ENCODE measurements at regions not wholly inside any gene's neighbourhood (a gene's known extent, or its start where the extent isn't known, plus 50 kb on each side); places are given as distances from the start of the nearest gene placed in this dataset.

DNA sequence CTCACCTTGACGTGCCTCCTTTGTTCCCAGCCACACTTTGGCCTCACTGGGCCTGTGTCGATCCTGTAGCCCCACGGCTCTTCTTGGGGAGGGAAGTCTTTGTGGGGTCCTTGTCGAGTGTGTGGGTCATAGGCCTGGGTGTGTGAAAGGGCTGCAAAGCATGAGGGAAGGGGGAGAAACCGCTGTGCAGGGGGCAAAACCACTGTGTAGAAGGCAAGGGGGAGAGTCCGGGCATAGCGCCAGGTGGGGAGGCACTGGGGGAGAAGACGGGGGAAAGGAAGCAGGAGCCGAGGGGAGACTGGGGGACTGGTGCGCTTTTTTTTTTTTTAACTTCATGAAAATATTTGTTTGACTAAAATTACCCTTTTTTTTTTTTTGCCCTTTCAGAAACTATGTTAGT is 65.1 kb upstream of the RASD2 start:
- Histone ChIP-seq H3K9me3 (no peaks in the 10 kb centered on the region), H3K36me3 (ENCODE audit: insufficient read depth in 1 of 2, low read depth in 1 of 2) (no peaks in the 10 kb centered on the region), H3K27ac (no peak overlapping the region), H3K4me1 (peaks cover 2% of the 10 kb centered on the region), H3K27me3 (ENCODE audit: insufficient read depth in 3 of 3, low read length in 2 of 3) (no peaks in the 10 kb centered on the region), H3K4me3 (no peak overlapping the region)
- 56 to 68% (median 59%) methylated on average over 10 of the region's 10 CpGs for WGBS, 3 donors
- ATAC-seq (no peak), DNase-seq (no peak)
- TF ChIP-seq, protein P1, sequence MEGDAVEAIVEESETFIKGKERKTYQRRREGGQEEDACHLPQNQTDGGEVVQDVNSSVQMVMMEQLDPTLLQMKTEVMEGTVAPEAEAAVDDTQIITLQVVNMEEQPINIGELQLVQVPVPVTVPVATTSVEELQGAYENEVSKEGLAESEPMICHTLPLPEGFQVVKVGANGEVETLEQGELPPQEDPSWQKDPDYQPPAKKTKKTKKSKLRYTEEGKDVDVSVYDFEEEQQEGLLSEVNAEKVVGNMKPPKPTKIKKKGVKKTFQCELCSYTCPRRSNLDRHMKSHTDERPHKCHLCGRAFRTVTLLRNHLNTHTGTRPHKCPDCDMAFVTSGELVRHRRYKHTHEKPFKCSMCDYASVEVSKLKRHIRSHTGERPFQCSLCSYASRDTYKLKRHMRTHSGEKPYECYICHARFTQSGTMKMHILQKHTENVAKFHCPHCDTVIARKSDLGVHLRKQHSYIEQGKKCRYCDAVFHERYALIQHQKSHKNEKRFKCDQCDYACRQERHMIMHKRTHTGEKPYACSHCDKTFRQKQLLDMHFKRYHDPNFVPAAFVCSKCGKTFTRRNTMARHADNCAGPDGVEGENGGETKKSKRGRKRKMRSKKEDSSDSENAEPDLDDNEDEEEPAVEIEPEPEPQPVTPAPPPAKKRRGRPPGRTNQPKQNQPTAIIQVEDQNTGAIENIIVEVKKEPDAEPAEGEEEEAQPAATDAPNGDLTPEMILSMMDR (IDR thresholded peaks at IDR 0.05) = no peak
- intact Hi-C loops (cut with DNase I) = no loop called here

DNA sequence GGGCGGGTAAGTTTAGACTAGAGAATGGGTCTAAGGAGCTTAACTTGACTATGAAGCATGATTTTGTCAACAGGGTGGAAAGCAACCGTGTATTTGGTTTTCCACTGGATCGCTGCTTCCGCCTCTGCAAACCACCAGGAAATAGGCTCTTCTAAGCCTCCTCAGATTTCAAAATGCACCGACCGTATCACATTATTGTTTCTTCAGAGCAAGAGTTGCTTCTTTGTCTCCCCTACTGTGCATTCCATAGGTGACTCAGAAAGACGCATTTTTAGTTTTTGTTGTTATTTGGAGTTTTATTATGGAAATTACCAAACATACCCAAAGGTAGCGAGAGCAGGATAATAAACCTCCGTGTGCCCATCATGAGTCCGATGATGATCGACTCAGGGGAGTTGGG is 64.3 kb upstream of the RASD2 start:
- Histone ChIP-seq H3K27me3 (ENCODE audit: insufficient read depth in 3 of 3, low read length in 2 of 3) (no peaks in the 10 kb centered on the region), H3K36me3 (ENCODE audit: insufficient read depth in 1 of 2, low read depth in 1 of 2) (no peaks in the 10 kb centered on the region), H3K9me3 (no peaks in the 10 kb centered on the region), H3K4me1 (peaks cover 10% of the 10 kb centered on the region), H3K4me3 (no peak overlapping the region), H3K27ac (no peak overlapping the region)
- intact Hi-C loops (cut with DNase I) = no loop called here
- WGBS, 3 donors = 81 to 88% (median 87%) methylated on average over 11 of the region's 11 CpGs
- DNase-seq (no peak), ATAC-seq (no peak)
- TF ChIP-seq, protein P1 (IDR thresholded peaks at IDR 0.05) = no peak

DNA sequence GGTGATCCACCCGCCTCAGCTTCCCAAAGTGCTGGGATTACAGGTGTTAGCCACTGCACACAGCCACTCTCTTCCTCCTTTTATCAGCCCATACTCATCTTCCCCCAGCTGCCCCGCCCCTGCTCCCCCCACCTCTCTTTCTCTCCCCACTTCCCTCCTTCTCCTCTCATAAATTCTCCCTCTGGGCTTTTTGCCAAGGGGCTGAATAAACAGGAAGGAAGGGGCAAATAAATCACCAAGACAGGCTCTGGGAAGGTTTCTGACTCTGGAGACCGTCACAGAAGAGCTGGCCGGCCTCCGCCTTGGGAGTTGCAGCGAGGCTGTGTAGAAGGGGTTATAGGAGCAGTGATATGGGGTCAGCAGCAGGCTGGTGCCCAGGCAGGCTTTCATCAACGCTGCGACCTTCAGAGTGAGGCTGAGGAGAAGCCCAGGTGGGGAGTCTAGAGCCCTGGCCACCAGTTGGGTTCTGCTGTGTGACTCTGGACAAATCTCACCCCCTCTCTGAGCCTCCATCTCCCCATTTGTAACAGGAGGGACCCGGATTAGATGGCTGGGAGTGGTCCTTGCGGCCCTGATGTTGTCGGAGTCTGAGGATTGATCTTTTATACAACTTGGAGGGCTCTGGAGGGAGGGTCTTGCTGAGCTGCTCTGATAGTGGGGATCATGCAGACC is 62.6 kb upstream of the RASD2 start:
- intact Hi-C loops (cut with DNase I) = no loop called here

DNA sequence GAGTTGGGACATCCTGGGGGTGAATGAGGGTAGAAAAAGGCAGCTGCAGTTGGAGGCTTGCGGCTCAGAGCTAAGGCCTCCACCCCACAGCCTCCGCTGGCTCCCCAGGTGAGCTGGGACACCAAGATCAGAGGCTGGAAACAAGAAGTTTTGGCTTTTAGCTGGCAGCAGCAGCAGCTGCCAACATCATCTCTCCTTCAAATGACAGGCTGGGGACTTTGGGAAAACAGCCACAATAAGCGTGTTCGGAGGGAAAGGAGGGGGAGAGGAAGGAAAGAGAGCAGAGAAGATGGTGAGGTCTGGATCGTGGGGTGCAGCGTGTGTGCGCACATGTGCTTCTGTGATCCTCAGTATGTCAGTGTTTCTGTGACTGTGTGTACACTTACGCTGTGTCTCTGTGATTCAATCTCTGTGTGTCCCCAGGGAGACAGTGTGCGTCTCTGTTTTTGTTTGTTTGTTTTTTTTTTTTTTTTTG is 62.0 kb upstream of the RASD2 start:
- H3K27me3 ChIP-seq (ENCODE audit: insufficient read depth in 3 of 3, low read length in 2 of 3) = no peaks in the 10 kb centered on the region
- peaks cover 15% of the 10 kb centered on the region for H3K4me1 ChIP-seq
- DNase-seq (no peak), ATAC-seq (peak in 1 of 4 donors; percentile 53)
- intact Hi-C loops (cut with DNase I) = no loop called here
- WGBS, 3 donors = 66 to 70% (median 68%) methylated on average over 9 of the region's 9 CpGs
- H3K9me3 ChIP-seq = no peaks in the 10 kb centered on the region
- TF ChIP-seq, protein P1 (IDR thresholded peaks at IDR 0.05) = no peak
- no peak overlapping the region for H3K4me3 ChIP-seq
- peak overlapping the region; percentile 23 for H3K27ac ChIP-seq
- H3K36me3 ChIP-seq (ENCODE audit: insufficient read depth in 1 of 2, low read depth in 1 of 2) = no peaks in the 10 kb centered on the region

More for the DNA sequence above, 62.6 kb upstream of the RASD2 start:
- ATAC-seq = peak in 3 of 4 donors; percentile 30 to 55 (median 51)
- 35 to 51% (median 51%) methylated on average over 8 to 11 of the region's 11 CpGs for WGBS, 3 donors
- Histone ChIP-seq H3K27ac (peak overlapping the region; percentile 23), H3K4me3 (no peak overlapping the region), H3K4me1 (peaks cover 15% of the 10 kb centered on the region), H3K27me3 (ENCODE audit: insufficient read depth in 3 of 3, low read length in 2 of 3) (no peaks in the 10 kb centered on the region), H3K9me3 (no peaks in the 10 kb centered on the region), H3K36me3 (ENCODE audit: insufficient read depth in 1 of 2, low read depth in 1 of 2) (no peaks in the 10 kb centered on the region)
- DNase-seq = peak; percentile 55 to 78
- TF ChIP-seq, protein P1 (IDR thresholded peaks at IDR 0.05) = no peak

DNA sequence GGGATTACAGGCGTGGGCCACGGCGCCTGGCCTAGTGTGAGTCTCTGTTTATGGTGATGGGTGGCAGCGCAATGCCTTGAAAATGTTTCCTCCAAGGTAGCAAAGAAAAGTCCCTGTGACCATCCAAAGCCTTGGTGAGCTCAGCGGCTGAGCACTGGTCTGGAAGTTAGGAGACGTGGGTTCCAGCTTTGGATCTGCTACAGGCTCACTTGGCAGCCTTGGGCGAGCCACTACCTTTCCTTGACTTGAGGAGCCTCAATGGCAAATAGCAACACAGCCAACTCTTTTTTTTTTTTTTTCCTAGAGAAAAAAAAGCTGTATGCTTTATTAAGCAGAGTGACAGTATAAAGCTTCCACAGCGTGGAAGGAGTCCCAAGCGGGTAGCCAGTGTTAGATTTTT is 61.3 kb upstream of the RASD2 start:
- ATAC-seq = no peak

More for the DNA sequence above, 61.3 kb upstream of the RASD2 start:
- Histone ChIP-seq H3K27me3 (ENCODE audit: insufficient read depth in 3 of 3, low read length in 2 of 3) (no peaks in the 10 kb centered on the region), H3K27ac (no peak overlapping the region), H3K36me3 (ENCODE audit: insufficient read depth in 1 of 2, low read depth in 1 of 2) (no peaks in the 10 kb centered on the region), H3K9me3 (no peaks in the 10 kb centered on the region), H3K4me1 (peaks cover 15% of the 10 kb centered on the region), H3K4me3 (no peak overlapping the region)
- DNase-seq = no peak
- TF ChIP-seq, protein P1 (IDR thresholded peaks at IDR 0.05) = no peak
- 90 to 95% (median 90%) methylated on average over 9 of the region's 9 CpGs for WGBS, 3 donors
- intact Hi-C loops (cut with DNase I) = no loop called here

Data from psoas muscle (tissue), 7 donors.